Fibroblast of pulmonary artery (primary cell): ENCODE measurements at regions not wholly inside any gene's neighbourhood (a gene's known extent, or its start where the extent isn't known, plus 50 kb on each side); places are given as distances from the start of the nearest gene placed in this dataset.

Experiments used
- DNase-seq: peaks from one replicate; pipeline ENCODE4 v3.0.0-alpha.2; 2010; ENCODE audit warnings: low read depth
- H3K4me3 ChIP-seq: replicated peaks from 2 replicates; pipeline ENCODE4 v1.5.1; 2011; ENCODE audit warnings: low read depth, mild to moderate bottlenecking, control low read depth, low read length, moderate library complexity
- TF ChIP-seq, protein P1 (sequence below): IDR thresholded peaks from 2 replicates; pipeline ENCODE4 v1.5.1; 2011; ENCODE audit warnings: mild to moderate bottlenecking, control low read depth, low read length, inconsistent platforms; ENCODE audit errors: missing control alignments

DNA sequence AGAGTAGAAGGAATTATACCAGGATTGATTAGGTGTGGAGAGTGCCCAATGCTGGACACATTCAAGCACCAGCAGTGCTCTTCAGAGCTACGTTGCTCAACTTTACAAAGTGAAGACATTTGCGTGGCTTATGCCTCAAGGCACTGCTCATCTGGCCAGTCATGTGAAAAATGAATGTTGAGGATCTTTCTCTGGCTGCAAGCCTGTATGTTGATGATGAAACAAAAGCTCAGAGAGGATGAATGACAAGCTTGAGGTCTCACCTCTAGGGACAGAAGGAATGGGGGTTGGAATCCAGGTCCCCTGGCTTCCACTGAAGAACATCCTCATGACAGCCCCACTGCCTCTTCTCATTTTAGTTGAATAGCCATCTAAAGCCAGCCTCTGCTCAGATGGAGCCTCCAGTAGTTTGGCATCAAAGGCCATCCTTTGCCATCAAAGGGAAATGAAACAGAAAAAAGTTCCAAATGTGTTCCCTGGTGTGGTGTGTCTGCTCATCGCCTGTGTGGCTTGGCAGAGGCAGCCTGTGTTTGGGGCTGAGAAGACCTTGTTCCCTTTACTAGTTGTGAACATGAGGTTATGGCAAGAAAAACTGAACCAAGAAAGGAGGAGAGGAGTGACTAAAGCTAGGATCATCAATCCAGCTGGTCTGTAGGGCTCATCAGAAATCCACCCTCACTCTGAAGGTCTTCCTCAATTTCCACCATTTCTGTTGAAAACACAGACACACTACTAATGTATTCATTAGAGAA lies 114.0 kb upstream of the KL start:
- no peak for DNase-seq
- H3K4me3 ChIP-seq = no peak overlapping the region
- TF ChIP-seq, protein P1, sequence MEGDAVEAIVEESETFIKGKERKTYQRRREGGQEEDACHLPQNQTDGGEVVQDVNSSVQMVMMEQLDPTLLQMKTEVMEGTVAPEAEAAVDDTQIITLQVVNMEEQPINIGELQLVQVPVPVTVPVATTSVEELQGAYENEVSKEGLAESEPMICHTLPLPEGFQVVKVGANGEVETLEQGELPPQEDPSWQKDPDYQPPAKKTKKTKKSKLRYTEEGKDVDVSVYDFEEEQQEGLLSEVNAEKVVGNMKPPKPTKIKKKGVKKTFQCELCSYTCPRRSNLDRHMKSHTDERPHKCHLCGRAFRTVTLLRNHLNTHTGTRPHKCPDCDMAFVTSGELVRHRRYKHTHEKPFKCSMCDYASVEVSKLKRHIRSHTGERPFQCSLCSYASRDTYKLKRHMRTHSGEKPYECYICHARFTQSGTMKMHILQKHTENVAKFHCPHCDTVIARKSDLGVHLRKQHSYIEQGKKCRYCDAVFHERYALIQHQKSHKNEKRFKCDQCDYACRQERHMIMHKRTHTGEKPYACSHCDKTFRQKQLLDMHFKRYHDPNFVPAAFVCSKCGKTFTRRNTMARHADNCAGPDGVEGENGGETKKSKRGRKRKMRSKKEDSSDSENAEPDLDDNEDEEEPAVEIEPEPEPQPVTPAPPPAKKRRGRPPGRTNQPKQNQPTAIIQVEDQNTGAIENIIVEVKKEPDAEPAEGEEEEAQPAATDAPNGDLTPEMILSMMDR = no peak

DNA sequence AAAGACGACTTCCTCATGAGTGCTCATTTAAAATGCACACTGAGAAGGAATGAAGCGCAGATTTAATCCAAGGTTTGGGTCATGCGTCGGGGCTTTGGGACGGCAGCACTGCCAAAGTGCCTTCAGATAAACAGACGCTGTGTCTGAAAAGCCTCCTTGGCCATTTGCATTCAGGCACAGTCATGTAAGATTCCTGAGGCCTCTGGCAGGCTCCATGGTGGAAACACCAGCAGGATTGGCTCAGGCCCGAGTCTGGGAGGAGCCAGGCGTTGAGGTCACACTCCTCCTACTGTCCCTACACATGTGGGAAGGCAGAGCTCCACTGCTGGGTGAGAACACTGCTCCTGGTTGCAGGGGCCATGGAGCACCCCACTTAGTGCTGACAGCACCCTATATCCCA lies 113.3 kb upstream of the KL start:
- no peak overlapping the region for H3K4me3 ChIP-seq
- peak; percentile 56 for DNase-seq
- TF ChIP-seq, protein P1 = no peak

DNA sequence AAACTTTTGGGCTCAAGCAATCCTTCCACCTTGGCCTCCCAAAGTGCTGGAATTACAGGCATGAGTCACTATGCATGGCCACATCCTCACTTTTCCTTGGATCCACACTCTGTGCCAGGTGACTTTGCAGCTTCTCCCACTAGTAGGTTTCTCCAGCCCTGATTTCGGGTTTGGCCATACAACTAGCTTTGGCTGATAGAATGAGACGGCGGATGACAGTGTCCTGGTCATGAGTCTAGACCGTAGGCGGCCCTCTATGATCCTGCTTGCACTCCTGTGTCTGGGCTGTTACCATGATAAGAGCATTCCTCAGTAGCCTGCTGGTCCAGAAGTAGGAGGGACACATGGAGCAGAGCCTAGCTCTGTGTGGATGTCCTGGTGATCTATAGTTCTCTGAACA lies 112.5 kb upstream of the KL start:
- DNase-seq = no peak
- no peak overlapping the region for H3K4me3 ChIP-seq
- TF ChIP-seq, protein P1 = no peak

DNA sequence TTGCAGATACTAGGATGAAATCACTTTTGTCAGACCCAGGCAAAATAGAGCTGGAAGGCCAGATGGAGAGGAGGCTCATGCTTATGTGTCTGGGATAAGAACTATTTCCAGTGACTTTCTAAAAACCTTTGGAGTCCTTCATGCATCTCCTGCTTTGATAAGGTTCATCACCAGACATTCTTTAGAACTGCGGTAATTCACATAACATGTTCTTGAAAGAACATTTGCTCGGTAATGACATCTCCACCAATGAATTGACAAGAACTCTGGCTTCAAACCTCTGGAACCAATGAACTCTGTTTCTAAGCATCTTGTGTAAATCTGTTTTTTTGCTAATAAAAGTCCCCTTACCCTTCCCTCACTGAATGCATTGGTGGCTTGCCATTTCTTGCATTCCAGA lies 112.0 kb upstream of the KL start:
- no peak overlapping the region for H3K4me3 ChIP-seq
- no peak for DNase-seq
- TF ChIP-seq, protein P1 = no peak

DNA sequence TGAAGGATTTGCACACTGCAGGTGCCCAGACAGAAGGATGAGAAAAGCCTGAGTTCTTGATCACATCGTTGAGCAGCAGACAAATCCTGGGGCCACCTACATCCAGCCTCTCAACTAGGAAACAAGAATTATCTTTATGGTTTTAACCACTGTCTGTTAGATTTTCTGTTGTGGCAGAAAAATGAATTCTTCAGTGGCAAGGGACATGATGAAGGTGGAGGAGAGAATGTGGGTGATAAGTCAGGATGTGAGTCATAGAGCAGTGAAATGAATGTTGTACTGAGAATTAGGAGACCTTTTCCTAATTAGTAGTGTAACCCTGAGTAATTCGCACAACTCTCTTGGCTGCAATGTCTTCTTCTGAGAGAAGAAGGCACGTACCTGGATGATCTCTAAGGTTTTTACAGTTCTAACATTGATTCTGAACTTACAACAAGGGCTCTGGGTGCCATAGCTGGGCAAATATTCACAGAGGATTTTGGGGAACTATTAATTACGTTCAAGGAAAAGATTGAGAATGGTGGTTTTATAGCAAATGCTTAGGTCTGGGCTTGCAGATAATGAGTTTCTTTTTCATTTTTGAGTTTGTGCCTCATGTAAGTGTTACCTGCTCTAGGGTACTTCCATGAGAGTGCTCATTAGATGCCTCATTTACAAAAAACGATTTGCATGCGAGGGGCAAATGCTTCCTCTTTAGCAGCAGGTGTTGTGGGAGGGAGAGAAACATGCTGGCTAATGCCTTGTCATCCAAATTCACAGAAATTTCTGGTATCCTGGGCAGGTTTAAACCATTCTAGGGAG lies 111.0 kb upstream of the KL start:
- TF ChIP-seq, protein P1 = no peak
- H3K4me3 ChIP-seq = no peak overlapping the region
- DNase-seq = no peak

DNA sequence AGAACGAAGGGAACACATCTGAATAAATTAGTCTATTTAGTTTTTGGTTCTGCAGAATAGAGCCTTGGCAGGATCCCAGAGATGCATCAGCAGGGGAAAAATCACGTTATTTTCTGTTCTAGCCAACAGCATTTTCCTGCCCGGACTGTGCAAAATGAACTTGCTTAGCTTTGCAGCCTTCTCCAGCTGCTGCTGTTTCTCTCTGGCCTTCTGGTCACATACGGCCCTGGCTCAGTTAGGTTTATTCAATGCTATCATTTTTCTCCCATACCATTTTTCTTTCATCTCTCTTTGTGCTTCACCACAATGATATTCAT lies 110.4 kb upstream of the KL start:
- peak; percentile 36 for DNase-seq
- TF ChIP-seq, protein P1 = no peak
- no peak overlapping the region for H3K4me3 ChIP-seq

DNA sequence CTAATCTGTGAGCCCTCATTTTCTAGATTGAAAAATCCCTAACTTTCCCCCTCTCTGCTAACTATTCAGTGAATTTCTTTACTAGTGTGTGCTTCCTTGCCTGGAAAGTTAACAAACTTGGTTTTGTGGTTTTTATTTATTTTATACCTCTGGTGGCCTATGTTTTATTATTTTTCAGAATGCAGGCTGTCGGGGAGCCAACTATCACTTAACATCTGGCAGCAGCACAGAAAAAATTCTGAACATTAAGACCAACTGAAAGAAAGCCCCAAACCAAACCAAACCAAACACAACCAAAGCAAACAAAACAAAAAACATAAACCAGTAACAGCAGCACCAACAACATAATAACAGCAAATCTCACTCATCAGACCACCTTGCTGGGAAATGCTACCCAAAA lies 109.0 kb upstream of the KL start:
- no peak overlapping the region for H3K4me3 ChIP-seq
- DNase-seq = no peak
- TF ChIP-seq, protein P1 = no peak
